HG02885 (cell line): ENCODE measurements at regions not wholly inside any gene's neighbourhood (a gene's known extent, or its start where the extent isn't known, plus 50 kb on each side); places are given as distances from the start of the nearest gene placed in this dataset.

Source experiments
- ATAC-seq: cut with Tn5 transposase; IDR thresholded peaks from one replicate; pipeline ENCODE4 v1.9.1; 2021; ENCODE audit warnings: mild to moderate bottlenecking; ENCODE audit not compliant: unreplicated experiment, poor library complexity

- no peak for ATAC-seq
Observed at GRCh38 chr5:32504329-32504988, 59.9 kb upstream of the ZFR start.

- ATAC-seq = no peak
Observed at GRCh38 chr5:32503261-32503660, 58.7 kb upstream of the ZFR start.

GRCh38 chr5:32501071-32502002, 56.8 kb upstream of the ZFR start:
- no peak for ATAC-seq

- no peak for ATAC-seq
Observed at GRCh38 chr5:32500181-32500580, 55.6 kb upstream of the ZFR start.

GRCh38 chr5:32499261-32499660, 54.7 kb upstream of the ZFR start:
- ATAC-seq = no peak

- ATAC-seq = no peak
Observed at GRCh38 chr5:32498484-32498883, 53.9 kb upstream of the ZFR start.

GRCh38 chr5:32496104-32496503, 51.6 kb upstream of the ZFR start:
- ATAC-seq = no peak

- ATAC-seq = no peak
Observed at GRCh38 chr5:32494827-32495226, 50.3 kb upstream of the ZFR start.
